ENCODE measurements at regions not wholly inside any gene's neighbourhood (a gene's known extent, or its start where the extent isn't known, plus 50 kb on each side); places are given as distances from the start of the nearest gene placed in this dataset.

DNA sequence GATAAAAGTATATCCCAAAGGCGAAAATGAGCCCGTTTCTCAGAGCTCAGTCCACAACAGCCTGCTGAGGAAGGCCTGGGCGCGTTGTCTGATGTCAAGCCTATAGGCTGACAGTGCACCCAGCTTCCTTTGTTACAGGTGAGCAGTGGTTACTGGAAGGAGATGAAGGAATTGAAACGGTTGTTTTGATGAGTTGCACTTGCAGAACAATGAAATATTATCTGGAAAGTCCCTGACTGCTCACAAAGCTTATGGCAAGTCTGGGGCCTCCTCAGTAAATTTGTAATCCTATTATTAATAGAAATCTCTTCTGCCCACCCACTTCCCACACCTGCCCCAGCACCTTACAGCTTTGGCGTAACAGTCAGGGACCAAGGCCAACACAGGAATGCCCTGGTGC lies 77.8 kb downstream of the C11orf91 start:
- Histone ChIP-seq H3K4me2 (ENCODE audit: low read length) (no peak overlapping the region), H2AFZ (ENCODE audit: low read length) (no peak overlapping the region), H3K27ac (ENCODE audit: low read depth, low read length, poor library complexity, severe bottlenecking) (no peak overlapping the region), H3K4me1 (ENCODE audit: insufficient read depth, low read length, poor library complexity, severe bottlenecking) (peaks cover 12% of the 10 kb centered on the region), H4K20me1 (ENCODE audit: insufficient read depth, low read length) (no peaks in the 10 kb centered on the region), H3K9me2 (ENCODE audit: insufficient read depth, low read length) (no peaks in the 10 kb centered on the region), H3K79me2 (ENCODE audit: insufficient read depth, low read depth, low read length) (no peaks in the 10 kb centered on the region), H3K4me3 (ENCODE audit: low read depth, low read length, poor library complexity, severe bottlenecking) (no peak overlapping the region), H3K9me3 (ENCODE audit: low read length) (no peaks in the 10 kb centered on the region), H3K36me3 (ENCODE audit: insufficient read depth, low read length) (peaks cover 52% of the 10 kb centered on the region)
- ChIA-PET CTCF (ENCODE audit: unreplicated experiment) (no interaction called here), POLR2A (interaction anchor here (0.6 kb wide), 1 partner anchor 36 kb away, joined by 3 read pairs; no protein-coding TSS in a partner anchor)
- DNase-seq (ENCODE audit: low spot score), result peak; percentile 13
- BruUV-seq (replicated peaks), result no TSS peak
- intact Hi-C loops (cut with micrococcal nuclease; ENCODE audit: unreplicated experiment), result no loop called here
- no peak for TF ChIP-seq EZH2phosphoT487 (IDR thresholded peaks at IDR 0.05; ENCODE audit: borderline replicate concordance, low read depth, low read length)
- TF ChIP-seq, protein P1, sequence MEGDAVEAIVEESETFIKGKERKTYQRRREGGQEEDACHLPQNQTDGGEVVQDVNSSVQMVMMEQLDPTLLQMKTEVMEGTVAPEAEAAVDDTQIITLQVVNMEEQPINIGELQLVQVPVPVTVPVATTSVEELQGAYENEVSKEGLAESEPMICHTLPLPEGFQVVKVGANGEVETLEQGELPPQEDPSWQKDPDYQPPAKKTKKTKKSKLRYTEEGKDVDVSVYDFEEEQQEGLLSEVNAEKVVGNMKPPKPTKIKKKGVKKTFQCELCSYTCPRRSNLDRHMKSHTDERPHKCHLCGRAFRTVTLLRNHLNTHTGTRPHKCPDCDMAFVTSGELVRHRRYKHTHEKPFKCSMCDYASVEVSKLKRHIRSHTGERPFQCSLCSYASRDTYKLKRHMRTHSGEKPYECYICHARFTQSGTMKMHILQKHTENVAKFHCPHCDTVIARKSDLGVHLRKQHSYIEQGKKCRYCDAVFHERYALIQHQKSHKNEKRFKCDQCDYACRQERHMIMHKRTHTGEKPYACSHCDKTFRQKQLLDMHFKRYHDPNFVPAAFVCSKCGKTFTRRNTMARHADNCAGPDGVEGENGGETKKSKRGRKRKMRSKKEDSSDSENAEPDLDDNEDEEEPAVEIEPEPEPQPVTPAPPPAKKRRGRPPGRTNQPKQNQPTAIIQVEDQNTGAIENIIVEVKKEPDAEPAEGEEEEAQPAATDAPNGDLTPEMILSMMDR (conservative IDR thresholded peaks at IDR 0.05; ENCODE audit: low read length), result no peak

DNA sequence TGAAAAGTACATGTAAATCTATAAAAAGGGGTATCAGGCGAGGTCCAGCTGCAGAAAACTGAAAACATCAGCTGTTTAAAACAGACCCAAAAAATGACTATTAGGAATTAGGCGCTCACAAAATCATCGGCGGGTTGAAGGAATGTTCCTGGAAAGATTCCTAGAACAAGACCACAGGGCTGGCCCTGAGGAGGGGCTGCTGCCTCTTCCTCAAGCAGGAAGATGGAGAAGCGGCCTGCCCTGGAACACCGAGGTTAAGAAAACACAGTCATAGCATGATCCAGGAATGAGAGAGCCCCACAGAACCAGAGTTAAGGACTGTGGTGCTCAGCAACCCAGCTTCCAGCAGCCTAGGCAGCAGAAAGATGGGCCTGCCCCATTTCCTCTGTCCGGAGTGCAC lies 78.4 kb downstream of the C11orf91 start:
- H3K27ac ChIP-seq (ENCODE audit: low read depth, low read length, poor library complexity, severe bottlenecking), result no peak overlapping the region
- no peaks in the 10 kb centered on the region for H3K9me2 ChIP-seq (ENCODE audit: insufficient read depth, low read length)
- intact Hi-C loops (cut with micrococcal nuclease; ENCODE audit: unreplicated experiment), result no loop called here
- H3K9me3 ChIP-seq (ENCODE audit: low read length), result no peaks in the 10 kb centered on the region
- ChIA-PET CTCF (ENCODE audit: unreplicated experiment) (no interaction called here), POLR2A (no interaction called here)
- no peak overlapping the region for H3K4me3 ChIP-seq (ENCODE audit: low read depth, low read length, poor library complexity, severe bottlenecking)
- no peaks in the 10 kb centered on the region for H3K79me2 ChIP-seq (ENCODE audit: insufficient read depth, low read depth, low read length)
- peaks cover 55% of the 10 kb centered on the region for H3K36me3 ChIP-seq (ENCODE audit: insufficient read depth, low read length)
- TF ChIP-seq EZH2phosphoT487 (IDR thresholded peaks at IDR 0.05; ENCODE audit: borderline replicate concordance, low read depth, low read length), result no peak
- TF ChIP-seq, protein P1 (conservative IDR thresholded peaks at IDR 0.05; ENCODE audit: low read length), result no peak
- no peaks in the 10 kb centered on the region for H4K20me1 ChIP-seq (ENCODE audit: insufficient read depth, low read length)
- H3K4me1 ChIP-seq (ENCODE audit: insufficient read depth, low read length, poor library complexity, severe bottlenecking), result peaks cover 12% of the 10 kb centered on the region
- H3K4me2 ChIP-seq (ENCODE audit: low read length), result no peak overlapping the region
- DNase-seq (ENCODE audit: low spot score), result no peak
- H2AFZ ChIP-seq (ENCODE audit: low read length), result no peak overlapping the region
- no TSS peak for BruUV-seq (replicated peaks)

DNA sequence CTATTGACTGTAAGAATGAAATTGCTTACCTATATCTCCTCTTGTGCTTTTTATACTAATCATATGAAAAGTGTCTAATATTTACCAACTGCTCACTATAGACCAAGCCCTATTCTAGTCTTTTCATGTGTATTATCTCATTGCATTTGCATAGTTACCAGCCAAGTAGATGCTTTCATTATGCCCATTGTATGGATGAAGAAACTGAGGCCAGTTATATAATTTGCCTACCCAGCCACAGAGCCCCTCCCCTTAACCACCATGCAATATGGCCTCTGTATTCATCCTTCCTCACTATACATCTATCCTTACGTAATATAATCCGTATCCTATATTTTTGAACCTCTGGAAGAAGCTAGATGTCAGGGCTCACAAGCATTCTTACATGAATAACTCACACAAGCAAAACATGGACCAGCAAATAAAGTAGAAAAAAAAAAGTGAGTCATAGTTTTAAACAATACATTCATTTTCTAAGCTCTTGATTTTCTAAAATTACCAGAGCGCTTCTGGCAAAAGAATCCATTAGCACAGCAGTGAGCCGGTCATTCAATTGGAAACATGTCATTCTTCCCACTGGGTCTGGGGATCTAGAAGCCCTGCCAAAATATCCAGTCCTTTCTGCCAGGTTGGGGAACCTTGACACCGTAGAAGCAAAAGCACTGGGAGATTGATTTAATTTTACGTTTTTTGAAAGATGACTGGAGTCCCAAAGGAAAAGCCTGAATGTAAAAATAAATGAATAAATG lies 80.0 kb downstream of the C11orf91 start:
- ChIA-PET CTCF (ENCODE audit: unreplicated experiment) (no interaction called here), POLR2A (no interaction called here)
- DNase-seq (ENCODE audit: low spot score), result no peak
- intact Hi-C loops (cut with micrococcal nuclease; ENCODE audit: unreplicated experiment), result no loop called here
- TF ChIP-seq EZH2phosphoT487 (IDR thresholded peaks at IDR 0.05; ENCODE audit: borderline replicate concordance, low read depth, low read length), result no peak
- TF ChIP-seq, protein P1 (conservative IDR thresholded peaks at IDR 0.05; ENCODE audit: low read length), result no peak
- Histone ChIP-seq H3K27ac (ENCODE audit: low read depth, low read length, poor library complexity, severe bottlenecking) (no peak overlapping the region), H3K36me3 (ENCODE audit: insufficient read depth, low read length) (peaks cover 63% of the 10 kb centered on the region), H2AFZ (ENCODE audit: low read length) (no peak overlapping the region), H3K4me3 (ENCODE audit: low read depth, low read length, poor library complexity, severe bottlenecking) (no peak overlapping the region), H3K9me3 (ENCODE audit: low read length) (no peaks in the 10 kb centered on the region), H3K4me1 (ENCODE audit: insufficient read depth, low read length, poor library complexity, severe bottlenecking) (peaks cover 12% of the 10 kb centered on the region), H3K4me2 (ENCODE audit: low read length) (no peak overlapping the region), H3K79me2 (ENCODE audit: insufficient read depth, low read depth, low read length) (no peaks in the 10 kb centered on the region), H3K9me2 (ENCODE audit: insufficient read depth, low read length) (no peaks in the 10 kb centered on the region), H4K20me1 (ENCODE audit: insufficient read depth, low read length) (no peaks in the 10 kb centered on the region)
- BruUV-seq (replicated peaks), result no TSS peak

Measured in OCI-LY7 (cell line).